ENCODE measurements at regions not wholly inside any gene's neighbourhood (a gene's known extent, or its start where the extent isn't known, plus 50 kb on each side); places are given as distances from the start of the nearest gene placed in this dataset.

GRCh38 chr1:103362348-103363007, 163.0 kb upstream of the RNPC3 start:
- DNase-seq (ENCODE audit: extremely low read depth, low read depth) = no peak
- no peak for TF ChIP-seq CTCF (IDR thresholded peaks at IDR 0.05; ENCODE audit: low read depth, low read length, missing control alignments)
- no peak overlapping the region for H3K4me3 ChIP-seq (replicated peaks; ENCODE audit: low read depth, low read length)

DNA sequence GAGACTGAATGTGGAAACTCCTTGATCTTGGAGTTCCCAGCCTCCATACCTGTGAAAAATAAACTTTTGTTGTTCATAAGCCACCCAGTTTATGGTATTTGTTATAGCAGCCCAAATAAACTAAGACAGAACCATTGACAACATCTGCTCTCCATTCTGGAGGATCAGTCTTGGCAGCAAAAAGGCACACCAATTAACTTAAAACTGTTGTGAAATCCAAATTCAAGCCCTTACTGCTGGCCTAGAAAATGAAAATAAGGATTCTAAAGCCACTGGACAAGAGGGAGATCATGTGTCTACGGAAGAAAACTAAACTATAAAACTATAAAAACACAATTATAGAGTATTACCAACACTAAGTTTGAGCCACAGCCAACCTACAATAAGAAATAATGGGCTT, 172.1 kb upstream of the RNPC3 start:
- no peak for TF ChIP-seq CTCF (IDR thresholded peaks at IDR 0.05; ENCODE audit: low read depth, low read length, missing control alignments)
- DNase-seq (ENCODE audit: extremely low read depth, low read depth) = no peak
- no peak overlapping the region for H3K4me3 ChIP-seq (replicated peaks; ENCODE audit: low read depth, low read length)

DNA sequence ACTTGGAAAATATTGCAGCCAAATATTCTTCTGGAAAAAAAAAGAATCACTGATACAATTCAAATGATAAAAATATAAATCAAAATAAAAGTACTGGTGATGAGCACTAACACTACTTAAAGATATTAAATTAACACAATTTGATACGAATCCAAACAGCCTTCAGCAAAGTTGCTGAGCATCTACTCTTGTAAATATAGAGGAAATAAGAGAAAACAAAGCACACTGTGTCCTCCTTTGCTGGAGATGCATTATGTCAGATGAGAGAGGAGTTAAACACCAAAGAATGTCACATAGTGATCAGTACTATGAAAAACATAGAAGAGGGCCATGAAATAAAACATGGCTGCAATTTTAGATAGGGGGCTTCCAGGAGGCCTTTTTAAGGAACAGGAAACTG, 177.4 kb upstream of the RNPC3 start:
- no peak overlapping the region for H3K4me3 ChIP-seq (replicated peaks; ENCODE audit: low read depth, low read length)
- TF ChIP-seq CTCF (IDR thresholded peaks at IDR 0.05; ENCODE audit: low read depth, low read length, missing control alignments) = no peak
- no peak for DNase-seq (ENCODE audit: extremely low read depth, low read depth)

- no peak for TF ChIP-seq CTCF (IDR thresholded peaks at IDR 0.05; ENCODE audit: low read depth, low read length, missing control alignments)
- DNase-seq (ENCODE audit: extremely low read depth, low read depth) = no peak
- H3K4me3 ChIP-seq (replicated peaks; ENCODE audit: low read depth, low read length) = no peak overlapping the region
These were observed 180.6 kb upstream of the RNPC3 start for GRCh38 chr1:103344930-103345329.

DNA sequence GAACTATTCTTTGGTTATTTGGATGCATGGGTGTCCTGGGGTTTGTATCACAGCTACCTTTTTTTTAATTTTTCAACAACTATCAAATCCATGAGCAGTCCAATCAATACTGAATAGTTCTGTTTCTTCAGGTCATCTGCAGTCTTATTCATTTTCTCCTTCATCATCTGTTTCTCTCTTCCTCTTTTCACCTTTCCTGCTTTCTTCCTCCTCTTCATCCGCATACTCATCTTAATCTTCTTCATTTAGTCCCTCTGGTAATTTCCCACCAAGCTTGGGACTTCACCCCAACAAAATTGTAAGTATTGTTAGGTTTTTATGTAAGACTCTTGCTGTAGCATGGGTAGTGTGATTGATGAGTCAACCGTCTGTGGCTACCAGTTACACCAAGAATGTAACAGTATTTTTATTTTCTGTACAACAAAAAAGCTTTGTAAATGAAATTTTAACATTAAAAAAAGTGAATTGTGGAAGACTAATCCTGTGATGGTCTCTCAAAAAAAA, 184.1 kb upstream of the RNPC3 start:
- no peak overlapping the region for H3K4me3 ChIP-seq (replicated peaks; ENCODE audit: low read depth, low read length)
- no peak for DNase-seq (ENCODE audit: extremely low read depth, low read depth)
- no peak for TF ChIP-seq CTCF (IDR thresholded peaks at IDR 0.05; ENCODE audit: low read depth, low read length, missing control alignments)

GRCh38 chr1:103337779-103338178, 187.7 kb upstream of the RNPC3 start:
- no peak for TF ChIP-seq CTCF (IDR thresholded peaks at IDR 0.05; ENCODE audit: low read depth, low read length, missing control alignments)
- H3K4me3 ChIP-seq (replicated peaks; ENCODE audit: low read depth, low read length) = no peak overlapping the region
- no peak for DNase-seq (ENCODE audit: extremely low read depth, low read depth)

DNA sequence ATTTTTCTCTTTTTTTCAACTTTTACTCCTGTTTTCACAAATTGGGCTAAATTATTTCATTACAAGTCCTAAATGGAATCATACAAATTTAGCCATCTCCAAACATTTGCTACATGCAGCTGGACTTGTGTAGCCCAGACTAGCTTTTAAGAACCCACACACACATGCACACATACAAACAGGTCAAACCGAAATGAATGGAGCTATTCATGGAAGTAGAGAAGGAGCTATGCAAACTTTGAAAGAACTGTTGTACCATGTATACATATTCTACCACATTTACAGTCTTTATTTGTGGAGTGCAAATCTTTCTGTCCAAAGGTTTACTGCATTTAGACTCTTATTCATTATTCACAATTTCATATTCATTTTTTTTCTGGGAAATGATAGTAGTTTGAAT, 189.1 kb upstream of the RNPC3 start:
- DNase-seq (ENCODE audit: extremely low read depth, low read depth) = no peak
- no peak overlapping the region for H3K4me3 ChIP-seq (replicated peaks; ENCODE audit: low read depth, low read length)
- TF ChIP-seq CTCF (IDR thresholded peaks at IDR 0.05; ENCODE audit: low read depth, low read length, missing control alignments) = no peak

All from HFF-Myc (cell line).